ENCODE measurements at regions not wholly inside any gene's neighbourhood (a gene's known extent, or its start where the extent isn't known, plus 50 kb on each side); places are given as distances from the start of the nearest gene placed in this dataset.

DNA sequence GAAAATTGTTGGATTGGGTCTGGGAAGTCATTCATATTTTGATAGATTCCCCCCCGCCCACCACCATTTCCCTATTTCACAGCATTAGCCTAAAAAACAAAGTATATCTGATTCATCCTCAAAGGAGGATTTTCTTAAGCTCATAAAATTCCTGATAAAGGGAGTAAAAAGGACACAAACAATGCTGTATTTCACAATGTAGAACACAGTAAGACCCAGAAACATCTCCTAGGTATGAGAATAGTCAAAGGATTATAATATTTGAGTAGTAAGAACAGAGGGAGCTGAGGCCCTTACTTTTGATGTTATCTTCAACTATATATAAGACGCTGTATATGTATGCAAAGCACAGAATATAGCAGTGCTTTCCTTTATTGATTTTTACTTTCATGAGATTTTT lies 225.3 kb downstream of the TGFB2 start:
- Histone ChIP-seq H3K9ac (no peak overlapping the region), H3K27me3 (ENCODE audit: insufficient read depth, low read depth) (no peaks in the 10 kb centered on the region), H2AFZ (ENCODE audit: low read depth) (no peak overlapping the region), H3K79me2 (ENCODE audit: insufficient read depth, low read depth) (no peaks in the 10 kb centered on the region), H4K20me1 (ENCODE audit: insufficient read depth) (no peaks in the 10 kb centered on the region), H3K4me3 (IDR thresholded peaks at IDR 0.05; ENCODE audit: insufficient read depth, low read depth, low read length) (no peak overlapping the region), H3K36me3 (ENCODE audit: insufficient read depth) (no peaks in the 10 kb centered on the region), H3K4me1 (ENCODE audit: low read depth, poor library complexity, severe bottlenecking) (no peaks in the 10 kb centered on the region), H3K27ac (no peak overlapping the region), H3K4me2 (no peak overlapping the region)
- no peak for TF ChIP-seq CTCF (conservative IDR thresholded peaks at IDR 0.05; ENCODE audit: low read depth, low read length)

GRCh38 chr1:218571491-218571890 lies 226.4 kb downstream of the TGFB2 start:
- no peak overlapping the region for H3K9ac ChIP-seq
- no peaks in the 10 kb centered on the region for H3K27me3 ChIP-seq (ENCODE audit: insufficient read depth, low read depth)
- no peaks in the 10 kb centered on the region for H3K79me2 ChIP-seq (ENCODE audit: insufficient read depth, low read depth)
- no peak overlapping the region for H3K27ac ChIP-seq
- H3K4me1 ChIP-seq (ENCODE audit: low read depth, poor library complexity, severe bottlenecking): no peaks in the 10 kb centered on the region
- H2AFZ ChIP-seq (ENCODE audit: low read depth): no peak overlapping the region
- no peaks in the 10 kb centered on the region for H4K20me1 ChIP-seq (ENCODE audit: insufficient read depth)
- H3K36me3 ChIP-seq (ENCODE audit: insufficient read depth): no peaks in the 10 kb centered on the region
- H3K4me3 ChIP-seq (IDR thresholded peaks at IDR 0.05; ENCODE audit: insufficient read depth, low read depth, low read length): no peak overlapping the region
- no peak for TF ChIP-seq CTCF (conservative IDR thresholded peaks at IDR 0.05; ENCODE audit: low read depth, low read length)
- no peak overlapping the region for H3K4me2 ChIP-seq

GRCh38 chr1:218572050-218572449 lies 226.9 kb downstream of the TGFB2 start:
- Histone ChIP-seq H2AFZ (ENCODE audit: low read depth) (no peak overlapping the region), H3K79me2 (ENCODE audit: insufficient read depth, low read depth) (no peaks in the 10 kb centered on the region), H3K4me1 (ENCODE audit: low read depth, poor library complexity, severe bottlenecking) (no peaks in the 10 kb centered on the region), H3K4me2 (no peak overlapping the region), H3K36me3 (ENCODE audit: insufficient read depth) (no peaks in the 10 kb centered on the region), H3K4me3 (IDR thresholded peaks at IDR 0.05; ENCODE audit: insufficient read depth, low read depth, low read length) (no peak overlapping the region), H4K20me1 (ENCODE audit: insufficient read depth) (no peaks in the 10 kb centered on the region), H3K27ac (no peak overlapping the region), H3K27me3 (ENCODE audit: insufficient read depth, low read depth) (no peaks in the 10 kb centered on the region), H3K9ac (no peak overlapping the region)
- no peak for TF ChIP-seq CTCF (conservative IDR thresholded peaks at IDR 0.05; ENCODE audit: low read depth, low read length)

DNA sequence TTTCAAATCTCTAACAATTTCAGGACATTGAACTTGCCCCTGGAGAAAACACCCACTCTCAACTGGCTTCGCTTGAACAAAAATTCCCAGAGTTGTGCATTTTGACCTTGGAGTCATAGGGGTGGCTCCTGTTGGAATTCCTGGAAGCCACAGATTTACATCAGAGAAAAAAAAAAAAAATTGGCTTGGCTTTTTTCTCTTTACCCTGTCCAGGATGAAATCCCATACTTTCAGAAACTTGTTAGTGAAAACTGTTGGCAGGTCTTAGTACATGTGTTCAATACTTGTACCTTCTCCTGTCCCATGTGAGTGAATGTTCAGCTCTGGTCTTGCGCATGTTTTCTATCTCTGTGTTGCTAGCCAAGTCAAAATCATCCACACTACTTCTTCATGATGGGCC lies 228.8 kb downstream of the TGFB2 start:
- H3K4me2 ChIP-seq: no peak overlapping the region
- no peaks in the 10 kb centered on the region for H4K20me1 ChIP-seq (ENCODE audit: insufficient read depth)
- no peaks in the 10 kb centered on the region for H3K36me3 ChIP-seq (ENCODE audit: insufficient read depth)
- H3K9ac ChIP-seq: no peak overlapping the region
- no peaks in the 10 kb centered on the region for H3K27me3 ChIP-seq (ENCODE audit: insufficient read depth, low read depth)
- no peak for TF ChIP-seq CTCF (conservative IDR thresholded peaks at IDR 0.05; ENCODE audit: low read depth, low read length)
- H3K4me1 ChIP-seq (ENCODE audit: low read depth, poor library complexity, severe bottlenecking): no peaks in the 10 kb centered on the region
- H3K79me2 ChIP-seq (ENCODE audit: insufficient read depth, low read depth): no peaks in the 10 kb centered on the region
- no peak overlapping the region for H3K27ac ChIP-seq
- no peak overlapping the region for H2AFZ ChIP-seq (ENCODE audit: low read depth)
- no peak overlapping the region for H3K4me3 ChIP-seq (IDR thresholded peaks at IDR 0.05; ENCODE audit: insufficient read depth, low read depth, low read length)

- Histone ChIP-seq H2AFZ (ENCODE audit: low read depth) (no peak overlapping the region), H3K27ac (no peak overlapping the region), H3K36me3 (ENCODE audit: insufficient read depth) (no peaks in the 10 kb centered on the region), H4K20me1 (ENCODE audit: insufficient read depth) (no peaks in the 10 kb centered on the region), H3K4me2 (no peak overlapping the region), H3K27me3 (ENCODE audit: insufficient read depth, low read depth) (no peaks in the 10 kb centered on the region), H3K79me2 (ENCODE audit: insufficient read depth, low read depth) (no peaks in the 10 kb centered on the region), H3K4me1 (ENCODE audit: low read depth, poor library complexity, severe bottlenecking) (no peaks in the 10 kb centered on the region), H3K9ac (no peak overlapping the region), H3K4me3 (IDR thresholded peaks at IDR 0.05; ENCODE audit: insufficient read depth, low read depth, low read length) (no peak overlapping the region)
- TF ChIP-seq CTCF (conservative IDR thresholded peaks at IDR 0.05; ENCODE audit: low read depth, low read length): no peak
Observed at GRCh38 chr1:218575079-218575478, 229.9 kb downstream of the TGFB2 start.

All from KMS-11 (cell line).